ENCODE measurements at regions not wholly inside any gene's neighbourhood (a gene's known extent, or its start where the extent isn't known, plus 50 kb on each side); places are given as distances from the start of the nearest gene placed in this dataset.
A peak's percentile ranks its signal among the peaks of the same experiment; 100 is the strongest.

- Mint-ChIP-seq H3K4me3 (no peak overlapping the region), H3K4me1 (ENCODE audit: low read depth) (peaks cover 5% of the 10 kb centered on the region), H3K27me3 (peaks cover 24% of the 10 kb centered on the region), H3K36me3 (ENCODE audit: low read depth) (no peaks in the 10 kb centered on the region), H3K27ac (no peak overlapping the region), H3K9me3 (no peaks in the 10 kb centered on the region)
- ATAC-seq (ENCODE audit: poor library complexity) (no peak), DNase-seq (peak in 3 of 14 experiments; percentile 40 to 57 (median 53))
- H3K36me3 ChIP-seq (ENCODE audit: insufficient read depth, low read length): no peaks in the 10 kb centered on the region
- TF ChIP-seq CTCF (IDR thresholded peaks at IDR 0.05): peak; percentile 66
- H3K4me1 ChIP-seq (ENCODE audit: insufficient read depth, low read length): no peaks in the 10 kb centered on the region
- no peak overlapping the region for H3K27ac ChIP-seq (ENCODE audit: low read depth in 1 of 2, low read length in 2 of 2)
- H3K4me3 ChIP-seq (ENCODE audit: low read length): no peak overlapping the region
- H3K27me3 ChIP-seq (ENCODE audit: control insufficient read depth in 1 of 2, insufficient read depth in 2 of 2, low read length in 2 of 2): peaks cover 0 to 6% of the 10 kb centered on the region in 2 experiments
- H3K9me3 ChIP-seq (ENCODE audit: control insufficient read depth in 1 of 2, insufficient read depth in 1 of 2, low read length in 2 of 2): no peaks in the 10 kb centered on the region
- CTCF ChIA-PET: interaction anchor here (1.3 to 3.0 kb wide), 3 partner anchors 9 to 318 kb away, joined by 3 to 28 read pairs (median 3); no protein-coding TSS in a partner anchor
- intact Hi-C loops (cut with DNase I, micrococcal nuclease): loop anchor here (1.0 to 10.0 kb wide), 2 partner anchors 318 to 671 kb away; no protein-coding TSS in a partner anchor
- POLR2A ChIA-PET: interaction anchor here (0.7 kb wide), 1 partner anchor 671 kb away, joined by 3 read pairs; no protein-coding TSS in a partner anchor
Measured at GRCh38 chr19:34096020-34096915, 76.0 kb upstream of the LSM14A start.

- Histone ChIP-seq H3K4me1 (ENCODE audit: insufficient read depth, low read length) (no peaks in the 10 kb centered on the region), H3K27me3 (ENCODE audit: control insufficient read depth in 1 of 2, insufficient read depth in 2 of 2, low read length in 2 of 2) (peaks cover 0 to 6% of the 10 kb centered on the region in 2 experiments), H3K27ac (ENCODE audit: low read depth in 1 of 2, low read length in 2 of 2) (no peak overlapping the region), H3K36me3 (ENCODE audit: insufficient read depth, low read length) (no peaks in the 10 kb centered on the region), H3K9me3 (ENCODE audit: control insufficient read depth in 1 of 2, insufficient read depth in 1 of 2, low read length in 2 of 2) (no peaks in the 10 kb centered on the region), H3K4me3 (ENCODE audit: low read length) (no peak overlapping the region)
- TF ChIP-seq CTCF (IDR thresholded peaks at IDR 0.05): no peak
- ChIA-PET POLR2A (no interaction called here), CTCF (no interaction called here)
- no peak for DNase-seq
- intact Hi-C loops (cut with DNase I, micrococcal nuclease): no loop called here
- no peaks in the 10 kb centered on the region for H3K9me3 Mint-ChIP-seq
- H3K27me3 Mint-ChIP-seq: peaks cover 20% of the 10 kb centered on the region
- no peaks in the 10 kb centered on the region for H3K4me1 Mint-ChIP-seq (ENCODE audit: low read depth)
- no peak overlapping the region for H3K27ac Mint-ChIP-seq
- no peaks in the 10 kb centered on the region for H3K36me3 Mint-ChIP-seq (ENCODE audit: low read depth)
- H3K4me3 Mint-ChIP-seq: no peak overlapping the region
- no peak for ATAC-seq (ENCODE audit: poor library complexity)
Measured at GRCh38 chr19:34104096-34104495, 68.2 kb upstream of the LSM14A start.

- no peak for TF ChIP-seq CTCF (IDR thresholded peaks at IDR 0.05)
- H3K4me1 Mint-ChIP-seq (ENCODE audit: low read depth): no peaks in the 10 kb centered on the region
- Histone ChIP-seq H3K36me3 (ENCODE audit: insufficient read depth, low read length) (no peaks in the 10 kb centered on the region), H3K4me1 (ENCODE audit: insufficient read depth, low read length) (no peaks in the 10 kb centered on the region), H3K9me3 (ENCODE audit: control insufficient read depth in 1 of 2, insufficient read depth in 1 of 2, low read length in 2 of 2) (no peaks in the 10 kb centered on the region), H3K4me3 (ENCODE audit: low read length) (no peak overlapping the region), H3K27me3 (ENCODE audit: control insufficient read depth in 1 of 2, insufficient read depth in 2 of 2, low read length in 2 of 2) (peaks cover 0 to 6% of the 10 kb centered on the region in 2 experiments), H3K27ac (ENCODE audit: low read depth in 1 of 2, low read length in 2 of 2) (no peak overlapping the region)
- no peak for DNase-seq
- ATAC-seq (ENCODE audit: poor library complexity): no peak
- ChIA-PET CTCF (no interaction called here), POLR2A (no interaction called here)
- intact Hi-C loops (cut with DNase I, micrococcal nuclease): no loop called here
- H3K27me3 Mint-ChIP-seq: peaks cover 18% of the 10 kb centered on the region
- no peak overlapping the region for H3K27ac Mint-ChIP-seq
- H3K36me3 Mint-ChIP-seq (ENCODE audit: low read depth): no peaks in the 10 kb centered on the region
- no peaks in the 10 kb centered on the region for H3K9me3 Mint-ChIP-seq
- no peak overlapping the region for H3K4me3 Mint-ChIP-seq
Measured at GRCh38 chr19:34104557-34104956, 67.7 kb upstream of the LSM14A start.

Data from CD4-positive, alpha-beta T cell (primary cell).